ENCODE measurements at regions not wholly inside any gene's neighbourhood (a gene's known extent, or its start where the extent isn't known, plus 50 kb on each side); places are given as distances from the start of the nearest gene placed in this dataset.
"Not testable (repeated sequence)": the region's sequence is repeated elsewhere in the genome, so short reads cannot be mapped to it uniquely, and the experiment has no call there.

DNA sequence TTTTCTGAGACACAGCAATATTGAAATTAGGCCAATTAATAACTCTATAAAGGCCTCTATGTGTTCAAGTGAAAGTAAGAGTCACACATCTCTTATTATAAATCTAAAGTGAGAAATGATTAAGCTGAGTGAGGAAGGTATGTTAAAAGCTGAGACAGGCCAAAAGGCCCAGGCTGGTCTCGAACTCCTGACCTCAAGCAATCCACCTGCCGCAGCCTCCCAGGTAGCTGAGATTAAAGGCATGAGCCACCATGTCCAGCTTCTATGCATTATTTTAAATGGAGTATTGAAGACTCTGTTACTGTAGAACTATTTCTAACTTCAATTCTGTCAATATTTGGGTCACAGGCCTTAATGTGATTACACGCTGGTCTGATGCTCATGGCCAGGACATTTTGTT, 1706.9 kb downstream of the SPATA31A7 start:
- H3K4me2 ChIP-seq (ENCODE audit: low read length); H3K27ac ChIP-seq (ENCODE audit: low read depth, low read length); H4K20me1 ChIP-seq (ENCODE audit: control insufficient read depth, insufficient read depth, low read depth, low read length); H3K4me3 ChIP-seq (ENCODE audit: low read length); H3K79me2 ChIP-seq (ENCODE audit: control insufficient read depth, low read length); H3K9me3 ChIP-seq (ENCODE audit: control insufficient read depth, insufficient read depth, low read length); H3K27me3 ChIP-seq (ENCODE audit: control insufficient read depth, low read length); H3F3A ChIP-seq (ENCODE audit: control insufficient read depth, insufficient read depth); H3K4me1 ChIP-seq (ENCODE audit: control insufficient read depth, low read length); H3K36me3 ChIP-seq (ENCODE audit: control insufficient read depth, low read length); H3K9me2 ChIP-seq (replicated peaks; ENCODE audit: control insufficient read depth, low read length): not testable (repeated sequence)

DNA sequence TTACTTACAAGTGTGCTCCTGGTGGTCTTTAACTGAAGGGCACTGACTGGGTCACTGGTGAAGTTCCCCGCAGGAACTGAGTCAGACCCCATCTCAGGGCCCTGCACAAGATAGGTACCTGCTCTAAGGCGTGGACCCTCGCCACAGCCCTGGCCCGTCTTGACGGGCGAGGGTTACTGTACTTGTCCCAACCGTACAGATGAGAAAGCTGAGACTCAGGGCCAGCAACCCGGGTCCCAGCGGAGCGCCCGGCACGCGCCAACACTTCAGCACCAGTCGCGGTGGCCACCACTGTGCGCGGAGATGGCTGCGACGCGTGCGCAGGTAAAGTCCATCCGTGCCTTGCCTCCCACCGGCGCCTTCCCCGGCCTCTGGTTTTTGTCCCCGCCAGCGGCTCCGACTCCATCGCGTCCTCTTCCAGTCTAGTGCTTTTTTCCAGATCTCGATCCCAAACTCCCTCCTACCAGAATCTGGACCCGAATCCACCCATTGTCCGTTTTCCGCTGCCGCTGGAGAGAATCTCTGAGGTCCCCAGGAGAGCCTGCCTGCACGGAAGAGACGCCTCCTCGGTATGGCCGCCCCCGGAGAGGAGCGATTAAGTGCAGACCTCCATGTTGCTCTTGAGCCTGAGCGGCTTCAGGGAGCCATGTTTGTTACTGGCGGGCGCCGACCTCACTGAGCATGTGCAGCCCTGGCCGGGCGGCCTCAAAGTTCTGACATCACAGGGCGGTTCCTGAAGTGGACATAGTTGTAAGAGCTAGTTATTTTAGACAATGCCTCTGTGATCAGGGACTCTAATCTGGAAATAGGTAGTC, 1707.8 kb downstream of the SPATA31A7 start:
- peak overlapping the region; percentile 36; the same call in 1 of the 2 replicates for H3K4me2 ChIP-seq (ENCODE audit: low read length)
- not testable (repeated sequence) for H3K79me2 ChIP-seq (ENCODE audit: control insufficient read depth, low read length); H3K27ac ChIP-seq (ENCODE audit: low read depth, low read length)

DNA sequence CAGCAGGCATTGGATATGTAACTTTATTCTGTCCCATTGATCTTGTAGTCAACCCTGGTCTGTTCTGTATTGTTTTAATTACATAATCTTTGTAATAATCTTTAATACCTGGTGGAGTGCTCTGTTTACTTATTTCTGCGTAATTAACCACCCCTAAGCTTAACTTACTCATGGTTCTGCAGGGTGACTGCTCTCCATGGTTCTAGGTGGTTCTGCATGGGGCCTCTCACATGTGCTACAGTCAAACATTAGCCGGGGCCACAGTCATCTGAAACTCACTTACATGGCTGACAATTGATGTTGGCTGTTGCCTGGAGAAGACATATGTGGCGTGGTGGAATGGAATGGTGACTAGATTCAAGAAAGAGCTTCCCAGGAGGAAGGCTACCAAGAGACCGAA, 1709.8 kb downstream of the SPATA31A7 start:
- H3K9me2 ChIP-seq (replicated peaks; ENCODE audit: control insufficient read depth, low read length); H3K9me3 ChIP-seq (ENCODE audit: control insufficient read depth, insufficient read depth, low read length); H3F3A ChIP-seq (ENCODE audit: control insufficient read depth, insufficient read depth); H3K36me3 ChIP-seq (ENCODE audit: control insufficient read depth, low read length); H3K27me3 ChIP-seq (ENCODE audit: control insufficient read depth, low read length); H3K79me2 ChIP-seq (ENCODE audit: control insufficient read depth, low read length); H3K27ac ChIP-seq (ENCODE audit: low read depth, low read length); H3K4me2 ChIP-seq (ENCODE audit: low read length); H4K20me1 ChIP-seq (ENCODE audit: control insufficient read depth, insufficient read depth, low read depth, low read length); H3K4me3 ChIP-seq (ENCODE audit: low read length); H3K4me1 ChIP-seq (ENCODE audit: control insufficient read depth, low read length): not testable (repeated sequence)

More for the DNA sequence above, 1707.8 kb downstream of the SPATA31A7 start:
- not testable (repeated sequence) for H3K9me2 ChIP-seq (replicated peaks; ENCODE audit: control insufficient read depth, low read length); H3K4me1 ChIP-seq (ENCODE audit: control insufficient read depth, low read length); H3K27me3 ChIP-seq (ENCODE audit: control insufficient read depth, low read length); H3K36me3 ChIP-seq (ENCODE audit: control insufficient read depth, low read length); H3F3A ChIP-seq (ENCODE audit: control insufficient read depth, insufficient read depth); H4K20me1 ChIP-seq (ENCODE audit: control insufficient read depth, insufficient read depth, low read depth, low read length); H3K9me3 ChIP-seq (ENCODE audit: control insufficient read depth, insufficient read depth, low read length)
- peak overlapping the region; percentile 61 for H3K4me3 ChIP-seq (ENCODE audit: low read length)

DNA sequence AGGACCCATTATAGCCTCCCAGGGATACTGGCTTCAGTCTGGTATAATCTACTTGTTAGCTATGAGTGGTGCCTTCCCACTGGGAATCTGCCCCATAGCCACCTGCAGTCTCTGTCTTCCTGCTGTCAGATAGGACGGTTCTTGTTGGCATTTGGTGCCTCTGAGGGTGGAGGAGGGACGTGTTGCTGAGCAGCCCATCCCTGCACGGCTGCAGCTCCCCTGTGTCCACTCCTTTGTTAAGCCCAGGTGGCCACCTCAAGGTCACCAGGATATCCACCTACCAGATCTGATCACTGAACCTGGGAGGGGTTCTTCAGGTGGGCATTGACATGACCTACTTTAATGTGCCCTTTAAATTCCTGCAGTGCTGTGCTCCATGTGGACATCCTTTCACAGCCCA, 1714.2 kb downstream of the SPATA31A7 start:
- H3K27me3 ChIP-seq (ENCODE audit: control insufficient read depth, low read length); H3F3A ChIP-seq (ENCODE audit: control insufficient read depth, insufficient read depth); H3K9me2 ChIP-seq (replicated peaks; ENCODE audit: control insufficient read depth, low read length); H3K79me2 ChIP-seq (ENCODE audit: control insufficient read depth, low read length); H3K9me3 ChIP-seq (ENCODE audit: control insufficient read depth, insufficient read depth, low read length); H3K36me3 ChIP-seq (ENCODE audit: control insufficient read depth, low read length); H3K27ac ChIP-seq (ENCODE audit: low read depth, low read length); H3K4me3 ChIP-seq (ENCODE audit: low read length); H4K20me1 ChIP-seq (ENCODE audit: control insufficient read depth, insufficient read depth, low read depth, low read length); H3K4me2 ChIP-seq (ENCODE audit: low read length); H3K4me1 ChIP-seq (ENCODE audit: control insufficient read depth, low read length): not testable (repeated sequence)

DNA sequence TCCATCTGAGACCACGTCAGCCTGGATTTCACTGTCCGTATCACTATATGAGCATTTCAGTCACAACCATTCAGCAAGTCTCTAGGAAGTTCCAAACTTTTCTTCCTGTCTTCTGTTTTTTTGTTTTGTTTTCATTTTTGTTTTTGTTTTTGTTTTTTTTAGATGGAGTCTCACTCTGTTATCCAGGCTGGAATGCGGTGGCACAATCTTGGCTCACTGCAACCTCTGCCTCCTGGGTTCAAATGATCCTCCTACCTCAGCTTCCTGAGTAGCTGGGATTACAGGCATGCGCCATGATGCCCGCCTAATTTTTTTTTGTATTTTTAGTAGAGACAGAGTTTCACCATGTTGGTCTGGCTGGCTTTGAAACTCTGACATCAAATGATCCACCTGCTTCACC, 1715.9 kb downstream of the SPATA31A7 start:
- H3K27ac ChIP-seq (ENCODE audit: low read depth, low read length); H3K4me1 ChIP-seq (ENCODE audit: control insufficient read depth, low read length); H3K4me2 ChIP-seq (ENCODE audit: low read length); H3K36me3 ChIP-seq (ENCODE audit: control insufficient read depth, low read length); H4K20me1 ChIP-seq (ENCODE audit: control insufficient read depth, insufficient read depth, low read depth, low read length); H3K79me2 ChIP-seq (ENCODE audit: control insufficient read depth, low read length); H3K9me3 ChIP-seq (ENCODE audit: control insufficient read depth, insufficient read depth, low read length); H3K9me2 ChIP-seq (replicated peaks; ENCODE audit: control insufficient read depth, low read length); H3K27me3 ChIP-seq (ENCODE audit: control insufficient read depth, low read length); H3F3A ChIP-seq (ENCODE audit: control insufficient read depth, insufficient read depth); H3K4me3 ChIP-seq (ENCODE audit: low read length): not testable (repeated sequence)

DNA sequence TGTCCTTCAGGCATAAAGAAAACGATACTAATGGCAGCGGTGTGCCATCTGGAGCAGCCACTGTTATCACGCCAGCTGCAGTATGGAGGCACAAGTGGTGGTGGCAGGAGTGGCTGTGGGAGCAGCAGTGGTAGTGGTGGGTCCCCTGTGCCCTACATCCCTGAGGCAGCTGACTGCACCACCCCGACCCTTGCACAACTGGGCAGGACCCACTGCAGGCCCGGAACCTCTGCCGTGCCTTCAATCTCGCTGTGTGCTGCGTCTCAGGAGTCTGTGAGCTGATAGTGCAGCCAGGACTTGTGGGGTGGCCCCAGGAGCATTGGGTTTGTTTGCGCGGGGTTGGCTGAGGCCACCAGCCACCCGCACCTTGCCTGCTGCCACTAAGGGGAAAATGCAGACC, 1718.0 kb downstream of the SPATA31A7 start:
- H3K9me3 ChIP-seq (ENCODE audit: control insufficient read depth, insufficient read depth, low read length); H4K20me1 ChIP-seq (ENCODE audit: control insufficient read depth, insufficient read depth, low read depth, low read length); H3K4me2 ChIP-seq (ENCODE audit: low read length); H3F3A ChIP-seq (ENCODE audit: control insufficient read depth, insufficient read depth); H3K4me1 ChIP-seq (ENCODE audit: control insufficient read depth, low read length); H3K36me3 ChIP-seq (ENCODE audit: control insufficient read depth, low read length); H3K4me3 ChIP-seq (ENCODE audit: low read length); H3K79me2 ChIP-seq (ENCODE audit: control insufficient read depth, low read length); H3K9me2 ChIP-seq (replicated peaks; ENCODE audit: control insufficient read depth, low read length); H3K27ac ChIP-seq (ENCODE audit: low read depth, low read length); H3K27me3 ChIP-seq (ENCODE audit: control insufficient read depth, low read length): not testable (repeated sequence)

DNA sequence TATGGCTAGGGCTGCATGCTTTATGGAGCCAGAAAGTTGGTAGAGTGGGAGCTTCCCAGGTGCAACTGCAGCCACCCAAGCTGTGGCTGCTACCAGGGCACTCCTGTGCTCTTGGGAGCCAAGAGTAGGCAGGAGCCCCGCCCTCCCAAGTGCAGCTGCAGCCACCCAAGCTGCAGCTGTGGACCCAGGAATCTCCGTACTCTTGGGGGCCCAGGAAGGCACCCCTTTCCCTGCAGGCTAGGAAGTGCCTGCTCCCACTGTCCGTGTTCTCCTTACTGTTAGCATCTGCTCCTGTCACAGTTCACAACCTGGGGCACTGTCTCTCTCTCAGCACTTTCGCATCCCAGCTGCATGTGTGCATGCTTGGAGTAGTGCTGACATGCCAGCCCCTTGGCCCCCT, 1718.4 kb downstream of the SPATA31A7 start:
- H3K27me3 ChIP-seq (ENCODE audit: control insufficient read depth, low read length); H3K4me2 ChIP-seq (ENCODE audit: low read length): not testable (repeated sequence)

DNA sequence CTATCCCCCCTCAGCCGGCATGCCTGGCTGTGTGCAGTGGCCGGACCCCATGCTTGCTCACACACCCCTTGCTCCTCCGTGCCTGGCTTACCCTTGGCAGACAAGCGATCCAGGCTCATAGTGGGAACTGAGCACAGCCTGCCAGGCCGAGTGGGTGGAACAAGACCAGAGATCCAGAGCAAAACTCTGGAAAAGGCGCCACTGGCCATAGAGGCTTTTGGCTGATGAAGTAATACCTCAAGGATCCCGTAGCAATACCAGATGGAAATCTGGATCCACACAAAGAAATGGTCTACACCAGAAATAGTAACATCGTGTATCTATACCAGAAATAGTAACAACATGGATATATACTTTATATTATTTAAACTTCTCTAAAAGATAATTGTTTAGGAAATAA, 1719.6 kb downstream of the SPATA31A7 start:
- H3K9me2 ChIP-seq (replicated peaks; ENCODE audit: control insufficient read depth, low read length); H3K4me2 ChIP-seq (ENCODE audit: low read length); H3K4me1 ChIP-seq (ENCODE audit: control insufficient read depth, low read length); H3K79me2 ChIP-seq (ENCODE audit: control insufficient read depth, low read length); H3K9me3 ChIP-seq (ENCODE audit: control insufficient read depth, insufficient read depth, low read length); H3K27ac ChIP-seq (ENCODE audit: low read depth, low read length); H4K20me1 ChIP-seq (ENCODE audit: control insufficient read depth, insufficient read depth, low read depth, low read length); H3K36me3 ChIP-seq (ENCODE audit: control insufficient read depth, low read length); H3K27me3 ChIP-seq (ENCODE audit: control insufficient read depth, low read length); H3K4me3 ChIP-seq (ENCODE audit: low read length); H3F3A ChIP-seq (ENCODE audit: control insufficient read depth, insufficient read depth): not testable (repeated sequence)

More for the DNA sequence above, 1718.4 kb downstream of the SPATA31A7 start:
- not testable (repeated sequence) for H3F3A ChIP-seq (ENCODE audit: control insufficient read depth, insufficient read depth); H3K9me2 ChIP-seq (replicated peaks; ENCODE audit: control insufficient read depth, low read length); H3K27ac ChIP-seq (ENCODE audit: low read depth, low read length); H3K9me3 ChIP-seq (ENCODE audit: control insufficient read depth, insufficient read depth, low read length); H4K20me1 ChIP-seq (ENCODE audit: control insufficient read depth, insufficient read depth, low read depth, low read length); H3K4me1 ChIP-seq (ENCODE audit: control insufficient read depth, low read length); H3K36me3 ChIP-seq (ENCODE audit: control insufficient read depth, low read length); H3K79me2 ChIP-seq (ENCODE audit: control insufficient read depth, low read length); H3K4me3 ChIP-seq (ENCODE audit: low read length)

Measured in DOHH2 (cell line).